ENCODE measurements at regions not wholly inside any gene's neighbourhood (a gene's known extent, or its start where the extent isn't known, plus 50 kb on each side); places are given as distances from the start of the nearest gene placed in this dataset.
A peak's percentile ranks its signal among the peaks of the same experiment; 100 is the strongest.
"Not testable (repeated sequence)": the region's sequence is repeated elsewhere in the genome, so short reads cannot be mapped to it uniquely, and the experiment has no call there.

GRCh38 chr4:110865611-110866259 is 242.9 kb upstream of the PITX2 start:
- TF ChIP-seq CTCF (IDR thresholded peaks at IDR 0.05): no peak
- peak; percentile 83 for ATAC-seq
- Histone ChIP-seq H3K4me1 (ENCODE audit: low read depth) (no peaks in the 10 kb centered on the region), H3K4me3 (no peak overlapping the region), H3K9me3 (no peaks in the 10 kb centered on the region), H3K36me3 (ENCODE audit: low read depth) (no peaks in the 10 kb centered on the region)
- intact Hi-C loops (cut with DNase I, micrococcal nuclease): no loop called here
- no peak for DNase-seq

GRCh38 chr4:110867251-110867960 is 244.5 kb upstream of the PITX2 start:
- no peak for ATAC-seq
- H3K36me3 ChIP-seq (ENCODE audit: low read depth): no peaks in the 10 kb centered on the region
- intact Hi-C loops (cut with DNase I, micrococcal nuclease): no loop called here

GRCh38 chr4:110867981-110868720 is 245.3 kb upstream of the PITX2 start:
- DNase-seq (no peak), ATAC-seq (no peak)
- Histone ChIP-seq H3K4me1 (ENCODE audit: low read depth) (no peaks in the 10 kb centered on the region), H3K36me3 (ENCODE audit: low read depth) (no peaks in the 10 kb centered on the region), H3K4me3 (no peak overlapping the region), H3K9me3 (no peaks in the 10 kb centered on the region)
- intact Hi-C loops (cut with DNase I, micrococcal nuclease): no loop called here
- TF ChIP-seq CTCF (IDR thresholded peaks at IDR 0.05): no peak

More at GRCh38 chr4:110867251-110867960, 244.5 kb upstream of the PITX2 start:
- Histone ChIP-seq H3K9me3 (no peaks in the 10 kb centered on the region), H3K4me3 (no peak overlapping the region), H3K4me1 (ENCODE audit: low read depth) (no peaks in the 10 kb centered on the region)
- DNase-seq: no peak
- no peak for TF ChIP-seq CTCF (IDR thresholded peaks at IDR 0.05)

GRCh38 chr4:110869114-110869513 is 246.2 kb upstream of the PITX2 start:
- intact Hi-C loops (cut with DNase I, micrococcal nuclease): no loop called here
- ATAC-seq (no peak), DNase-seq (no peak)
- H3K4me1 ChIP-seq (ENCODE audit: low read depth): no peaks in the 10 kb centered on the region
- no peaks in the 10 kb centered on the region for H3K36me3 ChIP-seq (ENCODE audit: low read depth)
- TF ChIP-seq CTCF (IDR thresholded peaks at IDR 0.05): no peak
- no peak overlapping the region for H3K4me3 ChIP-seq
- H3K9me3 ChIP-seq: no peaks in the 10 kb centered on the region

GRCh38 chr4:110869862-110870572 is 247.1 kb upstream of the PITX2 start:
- H3K4me1 ChIP-seq (ENCODE audit: low read depth): no peaks in the 10 kb centered on the region
- TF ChIP-seq CTCF (IDR thresholded peaks at IDR 0.05): no peak
- intact Hi-C loops (cut with DNase I, micrococcal nuclease): no loop called here
- H3K4me3 ChIP-seq: no peak overlapping the region
- peak; percentile 50 for ATAC-seq
- DNase-seq: no peak
- no peaks in the 10 kb centered on the region for H3K36me3 ChIP-seq (ENCODE audit: low read depth)
- no peaks in the 10 kb centered on the region for H3K9me3 ChIP-seq

- H3K36me3 ChIP-seq (ENCODE audit: low read depth); ATAC-seq; H3K4me3 ChIP-seq; DNase-seq; H3K9me3 ChIP-seq; H3K4me1 ChIP-seq (ENCODE audit: low read depth); intact Hi-C loops (cut with DNase I, micrococcal nuclease): not testable (repeated sequence)
These were observed 253.3 kb upstream of the PITX2 start for GRCh38 chr4:110876214-110876613.

Data from mucosa of descending colon (tissue), 3 donors.